GM23338 (cell line): ENCODE measurements at regions not wholly inside any gene's neighbourhood (a gene's known extent, or its start where the extent isn't known, plus 50 kb on each side); places are given as distances from the start of the nearest gene placed in this dataset.

Experiments used
- ATAC-seq: fragments of 200-7000 bp; cut with Tn5 transposase; 3 replicates; pipeline ENCODE4 v1.9.1; 2020
- DNase-seq: peaks from one replicate; pipeline ENCODE4 v3.0.0-alpha.2; 2015; ENCODE audit warnings: low spot score
- H2AFZ ChIP-seq: fragments of 200-600 bp; sonication (generic); 2 replicates; pipeline ENCODE4 v1.8.0; 2016; ENCODE audit warnings: antibody characterized with exemption, mild to moderate bottlenecking, moderate library complexity
- H3F3A ChIP-seq: fragments of 200-600 bp; sonication (generic); replicated peaks from 2 replicates; pipeline ENCODE4 v1.8.0; 2017; ENCODE audit warnings: antibody characterized with exemption, mixed run types, low read depth
- H3K27ac ChIP-seq: fragments of 200-600 bp; sonication (generic); 2 replicates; pipeline ENCODE4 v1.6.1; 2016; ENCODE audit warnings: low read depth
- H3K27me3 ChIP-seq: fragments of 200-600 bp; sonication (generic); 2 replicates; pipeline ENCODE4 v1.8.0; 2016; ENCODE audit warnings: mild to moderate bottlenecking, mixed run types, moderate library complexity; ENCODE audit not compliant: insufficient read depth
- H3K36me3 ChIP-seq: fragments of 200-600 bp; sonication (generic); 2 replicates; pipeline ENCODE4 v1.8.0; 2016; ENCODE audit warnings: mild to moderate bottlenecking; ENCODE audit not compliant: insufficient read depth
- H3K4me1 ChIP-seq: fragments of 200-600 bp; sonication (generic); 2 replicates; pipeline ENCODE4 v1.8.0; 2016; ENCODE audit warnings: mild to moderate bottlenecking, moderate library complexity; ENCODE audit not compliant: insufficient read depth
- H3K4me2 ChIP-seq: fragments of 200-600 bp; sonication (generic); 2 replicates; pipeline ENCODE4 v1.7.1; 2017; ENCODE audit warnings: mixed run types
- H3K4me3 ChIP-seq: fragments of 200-600 bp; sonication (generic); 2 replicates; pipeline ENCODE4 v1.6.1; 2016; ENCODE audit warnings: mixed run types
- H3K79me2 ChIP-seq: fragments of 200-600 bp; sonication (generic); replicated peaks from 2 replicates; pipeline ENCODE4 v1.8.0; 2017; ENCODE audit warnings: mild to moderate bottlenecking; ENCODE audit not compliant: insufficient read depth
- H3K9me2 ChIP-seq: fragments of 200-600 bp; sonication (generic); 2 replicates; pipeline ENCODE4 v1.8.0; 2017; ENCODE audit not compliant: insufficient read depth
- H4K20me1 ChIP-seq: fragments of 200-600 bp; sonication (generic); replicated peaks from 2 replicates; pipeline ENCODE4 v1.8.0; 2017; ENCODE audit warnings: mild to moderate bottlenecking; ENCODE audit not compliant: insufficient read depth
- H3K27ac Mint-ChIP-seq: 2 replicates; pipeline ENCODE4 v1.8.0; 2020; ENCODE audit warnings: inconsistent platforms, mild to moderate bottlenecking, moderate library complexity, mixed read lengths
- H3K27me3 Mint-ChIP-seq: 3 replicates; pipeline ENCODE4 v1.8.0; 2022; ENCODE audit warnings: low read depth, mild to moderate bottlenecking, moderate library complexity, mixed read lengths, inconsistent platforms; ENCODE audit not compliant: insufficient read depth, poor library complexity
- H3K36me3 Mint-ChIP-seq: 3 replicates; pipeline ENCODE4 v1.8.0; 2021; ENCODE audit warnings: low read depth, mild to moderate bottlenecking, inconsistent platforms, moderate library complexity, mixed read lengths
- H3K4me1 Mint-ChIP-seq: 3 replicates; pipeline ENCODE4 v1.8.0; 2020; ENCODE audit warnings: mild to moderate bottlenecking, inconsistent platforms, mixed read lengths
- H3K4me3 Mint-ChIP-seq: 3 replicates; pipeline ENCODE4 v1.8.0; 2021; ENCODE audit warnings: moderate library complexity, mild to moderate bottlenecking, inconsistent platforms, mixed read lengths
- H3K9me3 Mint-ChIP-seq: 3 replicates; pipeline ENCODE4 v1.8.0; 2020; ENCODE audit warnings: moderate library complexity, mild to moderate bottlenecking, inconsistent platforms, mixed read lengths
- CREB1 ChIP-seq: fragments of 250-450 bp; sonication (Bioruptor Pico); IDR thresholded peaks from 2 replicates; pipeline ENCODE4 v1.5.0; 2020; ENCODE audit warnings: low read depth, mild to moderate bottlenecking, moderate library complexity
- EZH2 ChIP-seq: fragments of 200-600 bp; sonication (generic); IDR thresholded peaks from one replicate; pipeline ENCODE4 v1.8.0; 2017; ENCODE audit warnings: antibody characterized with exemption, mild to moderate bottlenecking, low read depth; ENCODE audit not compliant: unreplicated experiment
- EZH2phosphoT487 ChIP-seq: fragments of 200-600 bp; sonication (generic); IDR thresholded peaks from one replicate; pipeline ENCODE4 v1.8.1; 2018; ENCODE audit warnings: antibody characterized with exemption; ENCODE audit not compliant: unreplicated experiment
- JUNB ChIP-seq: IDR thresholded peaks from one replicate; pipeline ENCODE4 v1.6.1; 2016; ENCODE audit warnings: antibody characterized with exemption; ENCODE audit not compliant: unreplicated experiment
- NANOG ChIP-seq: IDR thresholded peaks from 2 replicates; pipeline ENCODE4 v1.6.1; 2016; ENCODE audit warnings: antibody characterized with exemption, borderline replicate concordance
- POLR2AphosphoS5 ChIP-seq: IDR thresholded peaks from 2 replicates; pipeline ENCODE4 v1.6.1; 2016; ENCODE audit warnings: antibody characterized with exemption, low read depth
- REST ChIP-seq: IDR thresholded peaks from one replicate; pipeline ENCODE4 v1.6.1; 2018; ENCODE audit warnings: antibody characterized with exemption; ENCODE audit not compliant: unreplicated experiment
- STAT1 ChIP-seq: IDR thresholded peaks from one replicate; pipeline ENCODE4 v1.6.1; 2016; ENCODE audit warnings: antibody characterized with exemption; ENCODE audit not compliant: unreplicated experiment
- ZNF114 ChIP-seq: fragments of 250-450 bp; sonication (Bioruptor Pico); IDR thresholded peaks from 2 replicates; pipeline ENCODE4 v1.5.0; 2020; ENCODE audit warnings: mild to moderate bottlenecking, moderate library complexity
- ZNF331 ChIP-seq: fragments of 250-450 bp; sonication (Bioruptor Pico); IDR thresholded peaks from 2 replicates; pipeline ENCODE4 v1.5.0; 2020; ENCODE audit warnings: low read depth, mild to moderate bottlenecking, moderate library complexity
- TF ChIP-seq, protein P1 (sequence below): fragments of 250-450 bp; sonication (Bioruptor Pico); IDR thresholded peaks from 2 replicates; pipeline ENCODE4 v1.5.0; 2020; ENCODE audit warnings: mild to moderate bottlenecking, moderate library complexity
- TF ChIP-seq, protein P2 (sequence below): IDR thresholded peaks from 2 replicates; pipeline ENCODE4 v1.6.1; 2016; ENCODE audit warnings: antibody characterized with exemption
- TF ChIP-seq, protein P3 (sequence below), 2 experiments: fragments of 200-600 bp in 1 of 2; sonication (generic) in 1 of 2; conservative IDR thresholded peaks; 2 replicates each; pipeline versions ENCODE4 v1.5.1 to v1.6.1; 2016 to 2017; ENCODE audit warnings: antibody characterized with exemption in 2 of 2, low read depth in 2 of 2, mild to moderate bottlenecking in 2 of 2, moderate library complexity in 1 of 2

DNA sequence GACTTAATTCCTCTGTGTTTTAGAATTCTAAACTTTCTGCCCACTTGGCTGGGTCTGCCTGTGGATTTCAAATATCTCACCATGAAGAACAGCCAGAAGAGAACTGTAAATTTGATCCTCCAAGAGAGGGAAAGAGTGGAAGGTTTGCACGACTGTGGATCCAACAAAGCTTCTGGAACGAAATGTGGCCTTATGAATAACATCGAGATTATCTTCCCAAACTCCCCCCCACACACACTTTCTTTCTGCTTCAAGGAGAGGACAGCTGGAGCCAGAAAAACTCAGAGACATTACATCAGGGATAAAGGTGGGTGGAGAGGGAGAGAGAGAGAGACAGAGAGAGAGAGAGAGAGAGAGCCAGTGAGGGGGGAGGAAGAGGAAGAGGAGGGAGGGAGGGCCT is 570.1 kb upstream of the MGMT start:
- no peak for DNase-seq
- Mint-ChIP-seq H3K9me3 (no peaks in the 10 kb centered on the region), H3K36me3 (no peaks in the 10 kb centered on the region), H3K27me3 (peaks cover 2% of the 10 kb centered on the region), H3K27ac (no peak overlapping the region), H3K4me3 (no peak overlapping the region), H3K4me1 (peaks cover 5% of the 10 kb centered on the region)
- Histone ChIP-seq H3F3A (no peaks in the 10 kb centered on the region), H3K9me2 (peaks cover 14% of the 10 kb centered on the region; the same call in 1 of the 2 replicates), H3K4me2 (no peak overlapping the region; the same call in 1 of the 2 replicates), H3K4me3 (no peak overlapping the region), H3K27me3 (no peaks in the 10 kb centered on the region), H3K27ac (no peak overlapping the region), H2AFZ (peak overlapping the region; percentile 100), H3K36me3 (no peaks in the 10 kb centered on the region), H3K4me1 (peaks cover 18% of the 10 kb centered on the region), H4K20me1 (no peaks in the 10 kb centered on the region), H3K79me2 (no peaks in the 10 kb centered on the region)
- TF ChIP-seq JUNB, result no peak
- no peak for TF ChIP-seq EZH2phosphoT487
- TF ChIP-seq REST, result no peak
- TF ChIP-seq NANOG, result no peak
- TF ChIP-seq, protein P1, sequence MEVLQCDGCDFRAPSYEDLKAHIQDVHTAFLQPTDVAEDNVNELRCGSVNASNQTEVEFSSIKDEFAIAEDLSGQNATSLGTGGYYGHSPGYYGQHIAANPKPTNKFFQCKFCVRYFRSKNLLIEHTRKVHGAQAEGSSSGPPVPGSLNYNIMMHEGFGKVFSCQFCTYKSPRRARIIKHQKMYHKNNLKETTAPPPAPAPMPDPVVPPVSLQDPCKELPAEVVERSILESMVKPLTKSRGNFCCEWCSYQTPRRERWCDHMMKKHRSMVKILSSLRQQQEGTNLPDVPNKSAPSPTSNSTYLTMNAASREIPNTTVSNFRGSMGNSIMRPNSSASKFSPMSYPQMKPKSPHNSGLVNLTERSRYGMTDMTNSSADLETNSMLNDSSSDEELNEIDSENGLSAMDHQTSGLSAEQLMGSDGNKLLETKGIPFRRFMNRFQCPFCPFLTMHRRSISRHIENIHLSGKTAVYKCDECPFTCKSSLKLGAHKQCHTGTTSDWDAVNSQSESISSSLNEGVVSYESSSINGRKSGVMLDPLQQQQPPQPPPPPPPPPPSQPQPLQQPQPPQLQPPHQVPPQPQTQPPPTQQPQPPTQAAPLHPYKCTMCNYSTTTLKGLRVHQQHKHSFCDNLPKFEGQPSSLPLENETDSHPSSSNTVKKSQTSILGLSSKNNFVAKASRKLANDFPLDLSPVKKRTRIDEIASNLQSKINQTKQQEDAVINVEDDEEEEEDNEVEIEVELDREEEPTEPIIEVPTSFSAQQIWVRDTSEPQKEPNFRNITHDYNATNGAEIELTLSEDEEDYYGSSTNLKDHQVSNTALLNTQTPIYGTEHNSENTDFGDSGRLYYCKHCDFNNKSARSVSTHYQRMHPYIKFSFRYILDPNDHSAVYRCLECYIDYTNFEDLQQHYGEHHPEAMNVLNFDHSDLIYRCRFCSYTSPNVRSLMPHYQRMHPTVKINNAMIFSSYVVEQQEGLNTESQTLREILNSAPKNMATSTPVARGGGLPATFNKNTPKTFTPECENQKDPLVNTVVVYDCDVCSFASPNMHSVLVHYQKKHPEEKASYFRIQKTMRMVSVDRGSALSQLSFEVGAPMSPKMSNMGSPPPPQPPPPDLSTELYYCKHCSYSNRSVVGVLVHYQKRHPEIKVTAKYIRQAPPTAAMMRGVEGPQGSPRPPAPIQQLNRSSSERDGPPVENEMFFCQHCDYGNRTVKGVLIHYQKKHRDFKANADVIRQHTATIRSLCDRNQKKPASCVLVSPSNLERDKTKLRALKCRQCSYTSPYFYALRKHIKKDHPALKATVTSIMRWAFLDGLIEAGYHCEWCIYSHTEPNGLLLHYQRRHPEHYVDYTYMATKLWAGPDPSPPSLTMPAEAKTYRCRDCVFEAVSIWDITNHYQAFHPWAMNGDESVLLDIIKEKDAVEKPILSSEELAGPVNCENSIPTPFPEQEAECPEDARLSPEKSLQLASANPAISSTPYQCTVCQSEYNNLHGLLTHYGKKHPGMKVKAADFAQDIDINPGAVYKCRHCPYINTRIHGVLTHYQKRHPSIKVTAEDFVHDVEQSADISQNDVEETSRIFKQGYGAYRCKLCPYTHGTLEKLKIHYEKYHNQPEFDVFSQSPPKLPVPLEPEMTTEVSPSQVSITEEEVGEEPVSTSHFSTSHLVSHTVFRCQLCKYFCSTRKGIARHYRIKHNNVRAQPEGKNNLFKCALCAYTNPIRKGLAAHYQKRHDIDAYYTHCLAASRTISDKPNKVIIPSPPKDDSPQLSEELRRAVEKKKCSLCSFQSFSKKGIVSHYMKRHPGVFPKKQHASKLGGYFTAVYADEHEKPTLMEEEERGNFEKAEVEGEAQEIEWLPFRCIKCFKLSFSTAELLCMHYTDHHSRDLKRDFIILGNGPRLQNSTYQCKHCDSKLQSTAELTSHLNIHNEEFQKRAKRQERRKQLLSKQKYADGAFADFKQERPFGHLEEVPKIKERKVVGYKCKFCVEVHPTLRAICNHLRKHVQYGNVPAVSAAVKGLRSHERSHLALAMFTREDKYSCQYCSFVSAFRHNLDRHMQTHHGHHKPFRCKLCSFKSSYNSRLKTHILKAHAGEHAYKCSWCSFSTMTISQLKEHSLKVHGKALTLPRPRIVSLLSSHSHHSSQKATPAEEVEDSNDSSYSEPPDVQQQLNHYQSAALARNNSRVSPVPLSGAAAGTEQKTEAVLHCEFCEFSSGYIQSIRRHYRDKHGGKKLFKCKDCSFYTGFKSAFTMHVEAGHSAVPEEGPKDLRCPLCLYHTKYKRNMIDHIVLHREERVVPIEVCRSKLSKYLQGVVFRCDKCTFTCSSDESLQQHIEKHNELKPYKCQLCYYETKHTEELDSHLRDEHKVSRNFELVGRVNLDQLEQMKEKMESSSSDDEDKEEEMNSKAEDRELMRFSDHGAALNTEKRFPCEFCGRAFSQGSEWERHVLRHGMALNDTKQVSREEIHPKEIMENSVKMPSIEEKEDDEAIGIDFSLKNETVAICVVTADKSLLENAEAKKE (CRISPR knock-in tag), result no peak
- TF ChIP-seq ZNF114, result no peak
- no peak for TF ChIP-seq CREB1
- no peak for TF ChIP-seq POLR2AphosphoS5
- no peak for TF ChIP-seq STAT1
- TF ChIP-seq, protein P2, sequence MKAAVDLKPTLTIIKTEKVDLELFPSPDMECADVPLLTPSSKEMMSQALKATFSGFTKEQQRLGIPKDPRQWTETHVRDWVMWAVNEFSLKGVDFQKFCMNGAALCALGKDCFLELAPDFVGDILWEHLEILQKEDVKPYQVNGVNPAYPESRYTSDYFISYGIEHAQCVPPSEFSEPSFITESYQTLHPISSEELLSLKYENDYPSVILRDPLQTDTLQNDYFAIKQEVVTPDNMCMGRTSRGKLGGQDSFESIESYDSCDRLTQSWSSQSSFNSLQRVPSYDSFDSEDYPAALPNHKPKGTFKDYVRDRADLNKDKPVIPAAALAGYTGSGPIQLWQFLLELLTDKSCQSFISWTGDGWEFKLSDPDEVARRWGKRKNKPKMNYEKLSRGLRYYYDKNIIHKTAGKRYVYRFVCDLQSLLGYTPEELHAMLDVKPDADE, result no peak
- TF ChIP-seq, protein P3, sequence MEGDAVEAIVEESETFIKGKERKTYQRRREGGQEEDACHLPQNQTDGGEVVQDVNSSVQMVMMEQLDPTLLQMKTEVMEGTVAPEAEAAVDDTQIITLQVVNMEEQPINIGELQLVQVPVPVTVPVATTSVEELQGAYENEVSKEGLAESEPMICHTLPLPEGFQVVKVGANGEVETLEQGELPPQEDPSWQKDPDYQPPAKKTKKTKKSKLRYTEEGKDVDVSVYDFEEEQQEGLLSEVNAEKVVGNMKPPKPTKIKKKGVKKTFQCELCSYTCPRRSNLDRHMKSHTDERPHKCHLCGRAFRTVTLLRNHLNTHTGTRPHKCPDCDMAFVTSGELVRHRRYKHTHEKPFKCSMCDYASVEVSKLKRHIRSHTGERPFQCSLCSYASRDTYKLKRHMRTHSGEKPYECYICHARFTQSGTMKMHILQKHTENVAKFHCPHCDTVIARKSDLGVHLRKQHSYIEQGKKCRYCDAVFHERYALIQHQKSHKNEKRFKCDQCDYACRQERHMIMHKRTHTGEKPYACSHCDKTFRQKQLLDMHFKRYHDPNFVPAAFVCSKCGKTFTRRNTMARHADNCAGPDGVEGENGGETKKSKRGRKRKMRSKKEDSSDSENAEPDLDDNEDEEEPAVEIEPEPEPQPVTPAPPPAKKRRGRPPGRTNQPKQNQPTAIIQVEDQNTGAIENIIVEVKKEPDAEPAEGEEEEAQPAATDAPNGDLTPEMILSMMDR (conservative IDR thresholded peaks at IDR 0.05; ENCODE audit: low read depth in 2 of 2), result no peak
- TF ChIP-seq EZH2, result no peak
- no peak for TF ChIP-seq ZNF331
- ATAC-seq, result no peak
